ENCODE measurements at regions not wholly inside any gene's neighbourhood (a gene's known extent, or its start where the extent isn't known, plus 50 kb on each side); places are given as distances from the start of the nearest gene placed in this dataset.

DNA sequence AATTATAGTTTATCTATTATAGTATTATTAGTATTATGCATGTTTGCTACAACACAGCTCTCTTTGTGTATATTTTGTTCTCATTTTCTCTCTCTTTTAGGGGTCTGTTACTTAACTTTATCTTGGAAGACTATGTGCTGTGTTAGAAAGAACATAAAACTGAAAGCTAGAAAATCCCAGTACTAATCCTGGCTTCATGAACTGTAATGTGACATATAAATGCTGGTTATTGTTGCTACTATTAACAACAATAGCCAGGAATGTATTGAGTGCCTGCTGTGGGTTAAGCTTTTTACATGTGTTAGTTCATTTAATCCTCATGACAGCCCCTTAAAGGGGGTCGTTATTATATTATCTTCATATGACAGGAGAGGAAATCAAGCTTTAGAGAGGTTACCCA lies 170.0 kb upstream of the DTNBP1 start:
- TF ChIP-seq POLR2A (IDR thresholded peaks at IDR 0.05) (no peak), POLR2AphosphoS5 (IDR thresholded peaks at IDR 0.05) (no peak)

Data from stomach (tissue), 4 donors.